ENCODE measurements at regions not wholly inside any gene's neighbourhood (a gene's known extent, or its start where the extent isn't known, plus 50 kb on each side); places are given as distances from the start of the nearest gene placed in this dataset.

DNA sequence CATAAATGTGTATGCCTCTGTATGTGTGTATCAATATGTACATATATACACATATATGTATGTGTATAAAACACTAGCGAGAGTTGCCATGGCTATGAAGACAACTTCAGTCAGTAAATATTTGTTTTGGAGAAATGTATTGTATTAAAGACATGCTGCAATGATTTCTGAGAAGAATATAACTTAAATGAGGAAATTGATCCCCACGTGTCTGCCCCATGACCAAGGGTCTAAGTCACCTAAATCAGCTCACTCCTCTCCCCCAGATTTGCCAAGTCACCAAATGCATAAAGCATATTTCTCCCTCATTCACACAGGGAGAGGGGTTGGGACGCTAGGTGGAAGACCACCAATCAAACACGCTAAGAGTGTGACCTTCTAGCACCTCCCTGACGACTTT is 58.3 kb upstream of the LYST start:
- no peak for DNase-seq

- DNase-seq, result no peak
These were observed 56.8 kb upstream of the LYST start for GRCh38 chr1:235923466-235924021.

DNA sequence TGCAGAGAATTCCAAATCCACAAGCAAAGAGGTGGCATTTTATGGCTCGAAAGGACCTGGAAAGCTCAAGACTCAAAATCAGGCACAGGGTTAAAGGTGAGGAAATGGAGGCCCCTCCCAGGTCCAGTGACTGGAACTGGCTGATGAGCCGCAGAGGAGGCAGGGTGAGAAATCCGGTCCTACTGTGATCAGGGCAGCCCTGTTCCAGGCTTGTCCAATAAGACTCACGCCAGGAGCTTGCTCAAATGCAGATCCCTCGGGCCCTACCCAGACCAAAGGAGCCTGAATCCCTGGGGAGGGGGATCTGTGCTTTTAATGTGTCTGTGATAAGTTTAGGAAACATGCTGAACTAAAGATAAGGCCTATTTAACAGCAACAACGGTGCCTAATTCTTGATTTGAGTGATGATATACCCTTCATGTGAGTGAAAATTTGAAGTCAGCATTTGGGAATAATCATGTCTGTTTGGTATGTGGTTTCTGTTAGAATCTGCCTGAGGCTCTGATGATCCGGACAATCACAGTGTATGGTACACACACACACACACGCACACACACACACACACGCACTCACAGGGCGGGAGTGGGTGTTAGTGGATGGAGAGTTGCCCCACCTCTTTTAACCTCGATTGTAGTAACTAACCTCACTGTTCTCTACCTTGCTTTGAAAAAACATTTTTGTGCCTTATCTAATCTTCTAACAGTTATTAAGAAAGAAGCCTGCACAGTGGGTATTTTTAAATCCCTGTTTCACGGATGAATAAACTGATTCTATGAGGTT is 54.1 kb upstream of the LYST start:
- DNase-seq, result no peak

DNA sequence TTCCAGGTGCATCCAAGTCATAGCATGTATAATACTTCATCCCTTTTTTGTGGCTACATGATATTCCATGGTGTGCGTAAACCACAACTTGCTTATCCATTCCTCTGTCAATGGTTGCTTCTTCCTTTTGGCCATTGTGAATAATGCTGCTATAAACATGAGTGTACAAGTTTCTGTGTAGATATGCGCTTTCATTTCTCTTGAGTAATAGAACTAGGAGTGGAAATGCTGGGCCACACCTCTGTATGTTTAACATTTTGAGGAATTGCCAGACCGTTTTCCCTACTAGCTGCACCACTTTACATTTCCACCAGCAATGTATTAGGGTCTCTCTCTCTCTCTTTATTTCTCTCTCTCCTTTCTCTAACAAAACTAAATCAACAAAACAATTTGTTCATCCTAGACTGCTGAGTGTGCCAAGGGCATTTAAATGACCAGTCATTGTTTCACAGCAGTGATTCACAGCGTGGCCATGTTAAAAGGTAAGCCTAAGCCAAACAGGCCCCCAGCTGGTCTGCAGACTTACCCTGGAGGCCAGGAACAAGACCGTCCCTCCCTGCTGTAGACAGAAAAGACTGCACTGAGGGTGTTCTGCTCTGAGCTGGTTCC is 53.2 kb upstream of the LYST start:
- DNase-seq, result peak; percentile 56

GRCh38 chr1:235919127-235919832 is 52.6 kb upstream of the LYST start:
- DNase-seq, result peak; percentile 73

- no peak for DNase-seq
These were observed 51.8 kb upstream of the LYST start for GRCh38 chr1:235918465-235918864.

- DNase-seq, result no peak
These were observed 51.3 kb upstream of the LYST start for GRCh38 chr1:235918032-235918431.

DNA sequence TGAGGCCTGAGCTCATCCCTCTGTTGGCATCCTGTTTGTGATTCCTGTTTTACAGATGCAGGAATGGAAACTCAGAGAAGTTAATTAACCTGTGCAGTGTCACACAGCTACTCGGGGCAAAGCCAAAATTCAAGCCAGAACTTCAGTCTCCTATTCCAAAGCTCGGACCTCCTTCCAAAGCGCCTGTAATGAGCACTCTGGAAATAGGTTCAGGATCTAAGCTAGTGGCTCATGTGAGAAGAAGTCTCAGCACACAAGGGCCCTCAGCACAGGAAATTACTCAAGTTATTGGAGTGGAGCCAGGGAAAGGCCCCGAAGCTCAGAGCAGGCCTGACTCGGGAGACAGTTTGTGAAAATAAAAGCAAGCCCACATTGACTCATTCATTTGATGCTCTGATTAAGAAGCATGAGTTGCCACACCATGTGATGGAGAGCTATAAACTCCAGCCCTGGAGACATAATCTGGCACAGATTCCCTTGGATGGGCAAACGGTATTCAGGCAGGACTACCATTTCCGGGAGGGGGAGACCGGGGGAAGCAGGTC is 50.6 kb upstream of the LYST start:
- DNase-seq, result peak; percentile 98
